ENCODE measurements at regions not wholly inside any gene's neighbourhood (a gene's known extent, or its start where the extent isn't known, plus 50 kb on each side); places are given as distances from the start of the nearest gene placed in this dataset.
"Not testable (repeated sequence)": the region's sequence is repeated elsewhere in the genome, so short reads cannot be mapped to it uniquely, and the experiment has no call there.

- no peak for DNase-seq (ENCODE audit: low read depth, low spot score)
Measured at GRCh38 chr13:67464154-67464553, 234.0 kb upstream of the PCDH9 start.

- no peak for DNase-seq (ENCODE audit: low read depth, low spot score)
Measured at GRCh38 chr13:67462098-67462497, 232.0 kb upstream of the PCDH9 start.

GRCh38 chr13:67452526-67452925 lies 222.4 kb upstream of the PCDH9 start:
- not testable (repeated sequence) for DNase-seq (ENCODE audit: low read depth, low spot score)

- no peak for DNase-seq (ENCODE audit: low read depth, low spot score)
Measured at GRCh38 chr13:67445436-67445835, 215.3 kb upstream of the PCDH9 start.

GRCh38 chr13:67443923-67444322 lies 213.8 kb upstream of the PCDH9 start:
- DNase-seq (ENCODE audit: low read depth, low spot score) = no peak

GRCh38 chr13:67440236-67440975 lies 210.3 kb upstream of the PCDH9 start:
- DNase-seq (ENCODE audit: low read depth, low spot score) = no peak

GRCh38 chr13:67439365-67439764 lies 209.2 kb upstream of the PCDH9 start:
- DNase-seq (ENCODE audit: low read depth, low spot score) = no peak

- DNase-seq (ENCODE audit: low read depth, low spot score) = no peak
Measured at GRCh38 chr13:67438465-67438864, 208.3 kb upstream of the PCDH9 start.

- no peak for DNase-seq (ENCODE audit: low read depth, low spot score)
Measured at GRCh38 chr13:67437244-67437643, 207.1 kb upstream of the PCDH9 start.

- DNase-seq (ENCODE audit: low read depth, low spot score) = no peak
Measured at GRCh38 chr13:67421475-67421874, 191.3 kb upstream of the PCDH9 start.

- DNase-seq (ENCODE audit: low read depth, low spot score) = no peak
Measured at GRCh38 chr13:67416047-67416925, 186.2 kb upstream of the PCDH9 start.

- no peak for DNase-seq (ENCODE audit: low read depth, low spot score)
Measured at GRCh38 chr13:67410645-67411044, 180.5 kb upstream of the PCDH9 start.

GRCh38 chr13:67408798-67409197 lies 178.7 kb upstream of the PCDH9 start:
- DNase-seq (ENCODE audit: low read depth, low spot score) = no peak

GRCh38 chr13:67402546-67402945 lies 172.4 kb upstream of the PCDH9 start:
- no peak for DNase-seq (ENCODE audit: low read depth, low spot score)

GRCh38 chr13:67395577-67395976 lies 165.4 kb upstream of the PCDH9 start:
- no peak for DNase-seq (ENCODE audit: low read depth, low spot score)

- DNase-seq (ENCODE audit: low read depth, low spot score) = no peak
Measured at GRCh38 chr13:67392014-67392413, 161.9 kb upstream of the PCDH9 start.

- peak; percentile 41 for DNase-seq (ENCODE audit: low read depth, low spot score)
Measured at GRCh38 chr13:67390462-67391086, 160.4 kb upstream of the PCDH9 start.

GRCh38 chr13:67389171-67389570 lies 159.0 kb upstream of the PCDH9 start:
- no peak for DNase-seq (ENCODE audit: low read depth, low spot score)

GRCh38 chr13:67383109-67383757 lies 153.1 kb upstream of the PCDH9 start:
- DNase-seq (ENCODE audit: low read depth, low spot score) = not testable (repeated sequence)

- no peak for DNase-seq (ENCODE audit: low read depth, low spot score)
Measured at GRCh38 chr13:67377919-67378318, 147.8 kb upstream of the PCDH9 start.

GRCh38 chr13:67374391-67374790 lies 144.3 kb upstream of the PCDH9 start:
- DNase-seq (ENCODE audit: low read depth, low spot score) = no peak

Measured in brain pericyte (primary cell).